Uterus (tissue), 2 donors: ENCODE measurements at regions not wholly inside any gene's neighbourhood (a gene's known extent, or its start where the extent isn't known, plus 50 kb on each side); places are given as distances from the start of the nearest gene placed in this dataset.

ENCODE experiments used
- CTCF ChIP-seq, 4 experiments: fragments of 200-600 bp in 2 of 4; fragments of 450-650 bp in 2 of 4; sonication (generic) in 2 of 4; IDR thresholded peaks; one replicate each; pipeline ENCODE4 v1.5.1; 2016 to 2019; ENCODE audit warnings: antibody characterized with exemption in 4 of 4, mild to moderate bottlenecking in 2 of 4, moderate library complexity in 1 of 4
- POLR2A ChIP-seq, 2 donors: fragments of 450-650 bp; IDR thresholded peaks; one replicate each; pipeline ENCODE4 v1.6.1; 2016; ENCODE audit warnings: antibody characterized with exemption in 2 of 2, mild to moderate bottlenecking in 1 of 2, moderate library complexity in 1 of 2

GRCh38 chr14:94903338-94903737 is 133.4 kb upstream of the GSC start:
- TF ChIP-seq CTCF (IDR thresholded peaks at IDR 0.05) (no peak), POLR2A (IDR thresholded peaks at IDR 0.05) (no peak)
